K562 (cell line): ENCODE measurements at regions not wholly inside any gene's neighbourhood (a gene's known extent, or its start where the extent isn't known, plus 50 kb on each side); places are given as distances from the start of the nearest gene placed in this dataset.

Experiments used
- ATAC-seq: fragments of 200-7000 bp; cut with Tn5 transposase; 3 replicates; pipeline ENCODE4 v1.9.1; 2020; ENCODE audit warnings: moderate library complexity
- BruUV-seq: library from RNA; stranded (reverse); fragments of 400-500 nt; replicated peaks from 2 replicates; lab custom pipeline; 2021; lab: Mats Ljungman, UMichigan
- CTCF ChIA-PET: fragments of 300-600 bp; formaldehyde crosslinking; extraction: SDS; loops from one replicate; lab custom pipeline; 2021; ENCODE audit warnings: low intra/inter-chr PET ratio; lab: Yijun Ruan, JAX
- POLR2A ChIA-PET: fragments of 300-600, 350-650 bp; sonication (Branson Sonifier 250); formaldehyde crosslinking; extraction: SDS; loops from one replicate; lab custom pipeline; 2021; ENCODE audit warnings: antibody characterized with exemption, inconsistent platforms; lab: Yijun Ruan, JAX
- DNase-seq, 4 experiments: peaks; one replicate each; pipeline versions ENCODE4 v3.0.0 to v3.0.0-alpha.2; 2011 to 2018; ENCODE audit warnings: low spot score in 3 of 4, mixed read lengths in 3 of 4; ENCODE audit errors: extremely low read depth in 1 of 4
- FAIRE-seq: peaks from 2 replicates; lab custom pipeline; 2011; peaks lifted over from hg19 to GRCh38; lab: Jason Lieb, UNC
- H2AFZ ChIP-seq: 2 replicates; pipeline ENCODE4 v1.6.0; 2011; ENCODE audit warnings: low read depth, low read length, control low read depth, inconsistent platforms
- H3K27ac ChIP-seq: fragments of 200-600 bp; 3 replicates; pipeline ENCODE4 v1.8.0; 2011; ENCODE audit warnings: low read depth, mild to moderate bottlenecking, control low read depth, inconsistent platforms, low read length, moderate library complexity, mixed read lengths; ENCODE audit errors: extremely low read depth
- H3K27me3 ChIP-seq, 2 experiments: fragments of 300-600 bp in 1 of 2; 2 replicates in 1 of 2; 3 replicates in 1 of 2; pipeline versions ENCODE4 v1.6.0 to v1.8.0; 2011; ENCODE audit warnings: inconsistent platforms in 2 of 2, low read length in 2 of 2, mild to moderate bottlenecking in 1 of 2, mixed read lengths in 1 of 2, moderate library complexity in 1 of 2; ENCODE audit not compliant: control insufficient read depth in 2 of 2, insufficient read depth in 2 of 2
- H3K36me3 ChIP-seq: fragments of 300-600 bp; 3 replicates; pipeline ENCODE4 v1.8.0; 2011; ENCODE audit warnings: mild to moderate bottlenecking, low read length, inconsistent platforms; ENCODE audit not compliant: control insufficient read depth, insufficient read depth
- H3K4me1 ChIP-seq, 2 experiments: fragments of 200-600 bp in 1 of 2; replicated peaks in 1 of 2; 2 replicates in 1 of 2; 3 replicates in 1 of 2; pipeline versions ENCODE4 v1.5.1 to v1.8.0; 2011; ENCODE audit warnings: inconsistent platforms in 2 of 2, low read length in 2 of 2, mild to moderate bottlenecking in 1 of 2, mixed read lengths in 1 of 2, moderate library complexity in 1 of 2; ENCODE audit not compliant: control insufficient read depth in 2 of 2, insufficient read depth in 2 of 2
- H3K4me2 ChIP-seq: 2 replicates; pipeline ENCODE4 v1.6.1; 2011; ENCODE audit warnings: low read length, control low read depth, inconsistent platforms, mixed read lengths; ENCODE audit not compliant: insufficient read depth
- H3K4me3 ChIP-seq: fragments of 200-600 bp; sonication (generic), shearing (Covaris generic); 2 replicates; pipeline ENCODE4 v1.5.1; 2016; ENCODE audit warnings: control low read depth, inconsistent platforms
- H3K79me2 ChIP-seq: fragments of 200-600 bp; 3 replicates; pipeline ENCODE4 v1.8.0; 2011; ENCODE audit warnings: low read length, inconsistent platforms; ENCODE audit not compliant: control insufficient read depth, insufficient read depth
- H3K9ac ChIP-seq, 2 experiments: 2 replicates each; pipeline versions ENCODE4 v1.6.0 to v1.6.1; 2011; ENCODE audit warnings: low read depth in 2 of 2, low read length in 2 of 2, control low read depth in 1 of 2, inconsistent platforms in 1 of 2, mild to moderate bottlenecking in 1 of 2, mixed read lengths in 1 of 2; ENCODE audit not compliant: insufficient read depth in 1 of 2
- H3K9me1 ChIP-seq: one replicate; pipeline ENCODE4 v1.6.0; 2011; ENCODE audit warnings: inconsistent platforms, mild to moderate bottlenecking, low read length, moderate library complexity; ENCODE audit not compliant: control insufficient read depth, insufficient read depth
- H3K9me3 ChIP-seq: replicated peaks from 2 replicates; pipeline ENCODE4 v1.5.1; 2011; ENCODE audit warnings: low read depth, low read length, inconsistent platforms; ENCODE audit not compliant: control insufficient read depth, insufficient read depth
- H4K20me1 ChIP-seq: replicated peaks from 2 replicates; pipeline ENCODE4 v1.6.1; 2011; ENCODE audit warnings: low read length, inconsistent platforms, mixed read lengths; ENCODE audit not compliant: control insufficient read depth, insufficient read depth
- MTA2 ChIP-seq: fragments of 450-650 bp; IDR thresholded peaks from 2 replicates; pipeline ENCODE4 v1.6.1; 2016; ENCODE audit warnings: low read depth
- NFIC ChIP-seq: fragments of 450-650 bp; IDR thresholded peaks from 2 replicates; pipeline ENCODE4 v1.6.1; 2017; ENCODE audit warnings: mild to moderate bottlenecking, inconsistent platforms
- TAL1 ChIP-seq: fragments of 450-650 bp; IDR thresholded peaks from 2 replicates; pipeline ENCODE4 v1.6.1; 2016; ENCODE audit warnings: mild to moderate bottlenecking
- TRIM24 ChIP-seq, 2 experiments: fragments of 450-650 bp; IDR thresholded peaks; 2 replicates each; pipeline ENCODE4 v1.6.1; 2016
- WGBS: fragments of 100-300 bp; shearing (Covaris generic); methylation state at CpG from one replicate; pipeline ENCODE4 v1.1.6; 2016; ENCODE audit warnings: low coverage, mixed read lengths; ENCODE audit not compliant: insufficient coverage; ENCODE audit errors: missing lambda C conversion rate; 5-methylcytosine and 5-hydroxymethylcytosine counted together
- in situ Hi-C: fragments of 300-500 bp; cut with MboI; formaldehyde crosslinking; loops from 4 replicates; pipeline ENCODE4 v1.15.0; 2018; ENCODE audit warnings: inconsistent platforms, mixed read lengths
- intact Hi-C: fragments of 100-400 bp; cut with micrococcal nuclease; formaldehyde crosslinking; loops from 2 replicates; pipeline ENCODE4 v1.14.2; 2022

- TF ChIP-seq TRIM24 (IDR thresholded peaks at IDR 0.05): peak; percentile 13 to 71; a peak in 2 of 4 replicates
These were observed 239.0 kb upstream of the STXBP5 start (continued) for GRCh38 chr6:146965110-146965689.

GRCh38 chr6:146968041-146968760, 236.0 kb upstream of the STXBP5 start:
- H3K9me3 ChIP-seq: peaks cover 11% of the 10 kb centered on the region
- WGBS: 59% methylated on average over 4 of the region's 4 CpGs
- H4K20me1 ChIP-seq: no peaks in the 10 kb centered on the region
- no TSS peak for BruUV-seq
- in situ Hi-C loops: no loop called here
- FAIRE-seq (no peak), ATAC-seq (no peak), DNase-seq (no peak)
- no peaks in the 10 kb centered on the region for H3K9me1 ChIP-seq
- TF ChIP-seq MTA2 (no peak), NFIC (peak; percentile 34; the same call in 1 of the 2 replicates), TAL1 (no peak)
- H3K36me3 ChIP-seq: no peaks in the 10 kb centered on the region
- intact Hi-C loops: no loop called here
- H3K79me2 ChIP-seq: no peaks in the 10 kb centered on the region
- no peak overlapping the region for H3K9ac ChIP-seq
- ChIA-PET CTCF (no interaction called here), POLR2A (interaction anchor here (0.8 kb wide), 1 partner anchor 225 kb away, joined by 3 read pairs; no protein-coding TSS in a partner anchor)
- H2AFZ ChIP-seq: no peak overlapping the region
- H3K27ac ChIP-seq: no peak overlapping the region
- no peaks in the 10 kb centered on the region for H3K27me3 ChIP-seq
- no peak overlapping the region for H3K4me2 ChIP-seq
- no peak overlapping the region for H3K4me3 ChIP-seq
- no peaks in the 10 kb centered on the region for H3K4me1 ChIP-seq
